Gastroesophageal sphincter (tissue), 4 donors: ENCODE measurements at regions not wholly inside any gene's neighbourhood (a gene's known extent, or its start where the extent isn't known, plus 50 kb on each side); places are given as distances from the start of the nearest gene placed in this dataset.

Experiments
- ATAC-seq: fragments of 150-250 bp; one replicate; pipeline ENCODE4 v1.9.1; 2016; ENCODE audit warnings: mild to moderate bottlenecking, moderate library complexity
- H3K27ac ChIP-seq, 4 donors: fragments of 200-600 bp; sonication (generic) in 3 of 4; 1 replicate in 3 of 4; 2 replicates in 1 of 4; pipeline ENCODE4 v1.5.1; 2016 to 2019
- H3K27me3 ChIP-seq: fragments of 200-600 bp; sonication (generic); one replicate; pipeline ENCODE4 v1.5.1; 2019
- H3K36me3 ChIP-seq, 2 donors: fragments of 200-600 bp; sonication (generic); one replicate each; pipeline ENCODE4 v1.5.1; 2019; ENCODE audit warnings: control low read depth in 1 of 2
- H3K4me1 ChIP-seq, 3 donors: fragments of 200-600 bp; sonication (generic); 1 replicate in 2 of 3; 2 replicates in 1 of 3; pipeline ENCODE4 v1.5.1; 2016 to 2019; ENCODE audit warnings: control low read depth in 2 of 3
- H3K4me3 ChIP-seq, 2 donors: fragments of 200-600 bp; sonication (generic); one replicate each; pipeline ENCODE4 v1.5.1; 2019; ENCODE audit warnings: mild to moderate bottlenecking in 1 of 2, moderate library complexity in 1 of 2
- H3K9me3 ChIP-seq, 3 donors: fragments of 200-600 bp; sonication (generic); one replicate each; pipeline ENCODE4 v1.5.1; 2017 to 2019; ENCODE audit warnings: control low read depth in 2 of 3
- CTCF ChIP-seq, 4 experiments: fragments of 200-600 bp in 2 of 4; fragments of 450-650 bp in 2 of 4; sonication (generic) in 1 of 4; IDR thresholded peaks; one replicate each; pipeline ENCODE4 v1.5.1; 2017 to 2019; ENCODE audit warnings: antibody characterized with exemption in 4 of 4, mild to moderate bottlenecking in 2 of 4, moderate library complexity in 2 of 4
- EP300 ChIP-seq: sonication (generic); formaldehyde crosslinking; IDR thresholded peaks from one replicate; pipeline ENCODE4 v1.6.1; 2017; ENCODE audit warnings: antibody characterized with exemption, mild to moderate bottlenecking
- POLR2A ChIP-seq, 2 donors: fragments of 450-650 bp; IDR thresholded peaks; one replicate each; pipeline ENCODE4 v1.6.1; 2017; ENCODE audit warnings: antibody characterized with exemption in 2 of 2, mild to moderate bottlenecking in 2 of 2, moderate library complexity in 1 of 2
- POLR2AphosphoS5 ChIP-seq: sonication (generic); formaldehyde crosslinking; IDR thresholded peaks from one replicate; pipeline ENCODE4 v1.6.1; 2017; ENCODE audit warnings: antibody characterized with exemption
- WGBS, 2 donors: methylation state at CpG; one replicate each; pipeline ENCODE4 v1.1.5; 2018; ENCODE audit warnings: low coverage in 1 of 2; 5-methylcytosine and 5-hydroxymethylcytosine counted together

- no peaks in the 10 kb centered on the region for H3K36me3 ChIP-seq
- H3K4me3 ChIP-seq = no peak overlapping the region
- no peak for ATAC-seq
- H3K27ac ChIP-seq = no peak overlapping the region
- peaks cover 4% of the 10 kb centered on the region for H3K27me3 ChIP-seq
- H3K4me1 ChIP-seq = no peaks in the 10 kb centered on the region
- H3K9me3 ChIP-seq = no peaks in the 10 kb centered on the region
- 61 to 68% methylated on average over 4 to 5 of the region's 8 CpGs for WGBS, 2 donors
- TF ChIP-seq EP300 = no peak
- TF ChIP-seq POLR2AphosphoS5 = no peak
- no peak for TF ChIP-seq CTCF (IDR thresholded peaks at IDR 0.05)
- TF ChIP-seq POLR2A (IDR thresholded peaks at IDR 0.05) = no peak
Measured at GRCh38 chr10:117673230-117674010, 130.9 kb downstream of the EMX2 start.

GRCh38 chr10:117674201-117674600 is 131.7 kb downstream of the EMX2 start:
- Histone ChIP-seq H3K27me3 (peaks cover 4% of the 10 kb centered on the region), H3K36me3 (no peaks in the 10 kb centered on the region), H3K9me3 (no peaks in the 10 kb centered on the region), H3K4me1 (no peaks in the 10 kb centered on the region), H3K27ac (no peak overlapping the region), H3K4me3 (no peak overlapping the region)
- 66 to 80% methylated on average over 2 to 5 of the region's 7 CpGs for WGBS, 2 donors
- no peak for ATAC-seq
- no peak for TF ChIP-seq POLR2A (IDR thresholded peaks at IDR 0.05)
- no peak for TF ChIP-seq EP300

- Histone ChIP-seq H3K27ac (no peak overlapping the region), H3K36me3 (no peaks in the 10 kb centered on the region), H3K4me1 (no peaks in the 10 kb centered on the region), H3K27me3 (peaks cover 4% of the 10 kb centered on the region), H3K4me3 (no peak overlapping the region), H3K9me3 (no peaks in the 10 kb centered on the region)
- no peak for ATAC-seq
- TF ChIP-seq POLR2AphosphoS5 = no peak
- no peak for TF ChIP-seq POLR2A (IDR thresholded peaks at IDR 0.05)
- TF ChIP-seq EP300 = no peak
- no peak for TF ChIP-seq CTCF (IDR thresholded peaks at IDR 0.05)
- 78 to 85% methylated on average over 6 of the region's 6 CpGs for WGBS, 2 donors
Measured at GRCh38 chr10:117674646-117675045, 132.1 kb downstream of the EMX2 start.

- TF ChIP-seq EP300 = no peak
- no peak for TF ChIP-seq POLR2AphosphoS5
- TF ChIP-seq POLR2A (IDR thresholded peaks at IDR 0.05) = no peak
- TF ChIP-seq CTCF (IDR thresholded peaks at IDR 0.05) = no peak
- 62 to 65% methylated on average over 4 to 12 of the region's 15 CpGs for WGBS, 2 donors
- no peak for ATAC-seq
- H3K27me3 ChIP-seq = peaks cover 4% of the 10 kb centered on the region
- H3K4me1 ChIP-seq = no peaks in the 10 kb centered on the region
- H3K27ac ChIP-seq = no peak overlapping the region
- no peaks in the 10 kb centered on the region for H3K9me3 ChIP-seq
- H3K36me3 ChIP-seq = no peaks in the 10 kb centered on the region
- H3K4me3 ChIP-seq = no peak overlapping the region
Measured at GRCh38 chr10:117675514-117676055, 133.0 kb downstream of the EMX2 start.

GRCh38 chr10:117677239-117677638 is 134.7 kb downstream of the EMX2 start:
- Histone ChIP-seq H3K4me1 (no peaks in the 10 kb centered on the region), H3K27ac (no peak overlapping the region), H3K9me3 (no peaks in the 10 kb centered on the region), H3K36me3 (no peaks in the 10 kb centered on the region), H3K4me3 (no peak overlapping the region), H3K27me3 (peaks cover 4% of the 10 kb centered on the region)
- no peak for TF ChIP-seq POLR2AphosphoS5
- TF ChIP-seq POLR2A (IDR thresholded peaks at IDR 0.05) = no peak
- no peak for TF ChIP-seq EP300
- TF ChIP-seq CTCF (IDR thresholded peaks at IDR 0.05) = no peak
- no peak for ATAC-seq
- WGBS, 2 donors = 55 to 90% methylated on average over 2 to 6 of the region's 7 CpGs
